ENCODE measurements at regions not wholly inside any gene's neighbourhood (a gene's known extent, or its start where the extent isn't known, plus 50 kb on each side); places are given as distances from the start of the nearest gene placed in this dataset.
"Not testable (repeated sequence)": the region's sequence is repeated elsewhere in the genome, so short reads cannot be mapped to it uniquely, and the experiment has no call there.

DNA sequence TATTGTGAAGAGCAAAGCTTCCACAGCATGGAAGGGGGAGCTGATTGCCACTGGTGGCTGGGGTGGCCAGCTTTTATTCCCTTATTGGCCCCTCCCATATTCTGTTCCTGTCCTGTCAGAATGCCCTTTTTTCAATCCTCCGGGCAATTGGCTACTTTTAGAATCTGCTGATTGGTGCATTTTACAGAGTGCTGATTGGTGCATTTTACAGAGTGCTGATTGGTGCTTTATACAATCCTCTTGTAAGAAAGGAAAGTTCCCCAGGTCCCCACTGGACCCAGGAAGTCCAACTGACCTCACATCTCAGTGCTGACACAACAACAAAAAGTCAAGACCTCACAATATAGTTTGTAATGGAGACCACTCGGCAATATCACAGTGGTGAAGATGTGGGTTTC, 195.0 kb downstream of the SPATA31A6 start:
- DNase-seq: no peak

GRCh38 chr9:42379602-42380001, 196.1 kb downstream of the SPATA31A6 start:
- DNase-seq: not testable (repeated sequence)

DNA sequence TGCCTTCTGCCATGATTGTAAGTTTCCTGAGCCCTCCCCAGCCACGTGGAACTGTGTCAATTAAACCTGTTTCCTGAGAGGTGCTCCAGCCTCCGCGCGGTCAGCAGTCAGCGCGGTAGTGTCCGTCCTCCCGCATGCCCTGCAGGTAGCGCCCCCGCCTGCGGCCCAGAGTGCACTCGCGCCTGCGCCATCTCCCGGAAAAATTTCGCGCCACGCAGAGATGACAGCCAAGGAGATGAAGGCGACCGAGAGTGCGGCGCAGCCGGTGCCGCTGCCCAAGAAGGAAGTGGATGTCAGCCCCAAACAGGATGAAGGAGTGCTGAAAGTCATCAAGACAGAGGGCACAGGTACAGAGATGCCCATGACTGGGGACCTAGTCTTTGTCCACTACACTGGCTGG, 201.1 kb downstream of the SPATA31A6 start:
- DNase-seq: not testable (repeated sequence)

- DNase-seq: not testable (repeated sequence)
Measured at GRCh38 chr9:42385574-42386120, 202.2 kb downstream of the SPATA31A6 start.

DNA sequence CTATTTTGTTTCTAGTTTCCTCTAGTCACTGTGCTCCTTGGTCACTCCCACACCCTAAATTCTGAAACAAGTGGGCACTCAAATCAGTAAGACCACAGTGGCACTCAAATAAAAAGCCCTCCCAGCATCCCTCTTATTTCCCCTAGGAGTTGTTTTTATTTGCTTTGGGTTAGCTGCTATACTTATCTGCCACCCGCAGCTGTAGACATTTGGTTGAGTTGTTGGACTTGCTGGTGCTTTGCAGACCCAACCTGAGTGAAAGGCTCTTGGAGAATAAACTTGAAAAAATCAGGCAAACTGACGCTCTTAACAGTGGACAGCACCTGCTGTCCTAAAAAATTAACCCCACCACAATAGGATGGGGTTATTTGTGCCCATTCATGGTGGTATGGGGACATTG, 203.0 kb downstream of the SPATA31A6 start:
- no peak for DNase-seq

- no peak for DNase-seq
Measured at GRCh38 chr9:42388146-42388690, 204.8 kb downstream of the SPATA31A6 start.

DNA sequence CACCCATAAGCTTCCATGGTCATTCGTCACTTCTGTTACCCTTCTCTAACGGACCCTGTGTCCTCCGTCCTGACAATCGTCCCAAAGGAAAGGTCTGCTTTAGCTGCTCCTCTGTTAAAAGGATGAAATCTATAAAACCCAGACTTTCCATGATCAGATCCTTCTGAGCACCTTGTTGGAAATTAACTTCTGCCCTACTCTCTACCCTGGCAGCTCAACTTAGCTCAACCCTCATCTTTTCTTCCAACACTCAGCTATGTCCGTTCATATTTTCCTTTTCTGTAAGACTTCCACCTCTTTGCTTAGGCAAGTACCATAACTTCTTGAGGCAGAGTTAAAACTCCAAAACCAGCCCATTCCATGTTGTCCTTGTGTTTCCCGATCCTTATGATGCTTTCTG, 205.4 kb downstream of the SPATA31A6 start:
- no peak for DNase-seq

DNA sequence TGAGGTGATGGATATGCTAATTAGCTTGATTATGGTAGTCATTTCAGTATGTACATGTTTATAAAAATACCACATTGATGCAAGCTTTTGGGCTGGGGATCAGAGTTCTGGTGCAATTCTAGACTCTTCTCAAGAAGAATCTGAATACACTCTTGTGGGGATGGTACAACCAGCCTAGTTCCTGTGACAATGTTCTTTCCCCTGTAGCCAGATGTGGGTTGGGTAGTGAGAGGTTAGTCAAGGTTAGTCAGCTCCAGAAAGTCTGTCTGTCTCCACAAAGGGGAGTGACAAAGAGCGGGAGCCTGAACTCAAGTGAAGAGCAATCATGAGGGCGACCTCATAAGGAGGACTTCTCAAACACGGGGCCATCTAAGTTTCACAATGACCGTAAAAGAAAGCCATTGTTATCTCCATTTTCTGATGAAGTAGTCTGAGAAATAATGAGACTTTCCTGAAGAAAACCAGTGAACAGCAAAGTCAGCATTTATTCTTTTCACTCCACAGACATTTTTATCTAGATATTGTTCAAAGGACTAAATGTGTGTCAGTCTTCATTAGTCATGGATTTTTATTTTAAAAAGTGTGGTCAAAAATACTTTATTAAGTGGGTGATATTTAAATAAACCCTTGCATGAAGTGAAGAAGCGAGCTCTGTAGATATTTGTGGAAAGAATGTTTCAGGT, 209.5 kb downstream of the SPATA31A6 start:
- DNase-seq: not testable (repeated sequence)

DNA sequence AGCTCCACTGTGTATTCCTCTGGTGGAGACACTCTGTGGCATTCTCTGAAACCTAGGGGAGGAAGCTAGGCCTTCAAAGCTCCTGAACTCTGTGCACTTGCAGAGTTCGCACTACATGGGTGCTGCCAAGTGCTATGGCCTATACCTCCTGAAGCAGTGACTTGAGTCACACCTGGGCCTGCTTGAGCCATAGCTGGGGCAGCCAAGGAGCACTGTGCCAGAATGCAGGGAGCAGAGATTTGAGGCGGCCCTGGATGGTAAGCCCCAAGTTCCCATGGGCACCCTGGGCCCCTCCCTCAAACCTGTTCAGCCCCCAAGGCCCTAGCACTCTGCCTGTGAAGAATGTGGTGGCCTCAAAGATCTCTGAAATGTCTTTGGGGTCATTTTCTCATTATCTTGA, 212.9 kb downstream of the SPATA31A6 start:
- no peak for DNase-seq

DNA sequence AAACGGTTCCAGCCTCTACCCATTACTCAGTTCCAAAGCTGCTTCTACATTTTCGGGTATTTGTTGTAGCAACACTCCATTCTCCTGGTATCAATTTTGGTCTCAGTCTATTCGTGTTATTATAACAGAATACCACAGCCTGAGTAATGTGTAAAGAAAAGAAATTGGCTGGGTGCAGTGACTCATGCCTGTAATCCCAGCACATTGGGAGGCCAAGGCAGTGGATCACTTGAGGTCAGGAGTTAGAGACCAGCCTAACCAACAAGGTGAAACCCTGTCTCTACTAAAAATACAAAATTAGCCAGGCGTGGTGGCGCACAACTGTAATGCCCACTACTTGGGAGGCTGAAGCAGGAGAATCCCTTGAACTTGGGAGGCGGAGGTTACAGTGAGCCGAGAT, 213.9 kb downstream of the SPATA31A6 start:
- DNase-seq: not testable (repeated sequence)

DNA sequence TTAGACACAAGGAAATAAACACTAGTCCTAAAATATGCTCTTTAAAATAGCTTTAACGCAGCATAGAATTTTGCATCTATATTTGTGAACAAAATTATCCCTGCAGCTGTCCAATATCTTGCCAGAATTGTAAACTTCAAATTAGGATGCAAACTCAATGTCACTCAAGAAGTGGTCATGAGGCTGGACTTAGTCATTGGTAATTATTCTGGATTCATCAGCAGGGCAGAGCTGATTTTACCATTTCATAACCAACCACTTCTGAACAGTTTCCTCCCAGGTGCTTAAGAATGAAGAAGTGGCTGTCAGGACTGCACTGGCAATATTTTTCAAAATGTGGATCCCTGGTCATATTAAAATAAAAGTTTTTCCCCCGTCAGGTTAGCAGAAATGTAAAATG, 219.5 kb downstream of the SPATA31A6 start:
- DNase-seq: not testable (repeated sequence)

GRCh38 chr9:42409581-42409980, 226.1 kb downstream of the SPATA31A6 start:
- DNase-seq: not testable (repeated sequence)

- DNase-seq: not testable (repeated sequence)
Measured at GRCh38 chr9:42412354-42412753, 228.9 kb downstream of the SPATA31A6 start.

DNA sequence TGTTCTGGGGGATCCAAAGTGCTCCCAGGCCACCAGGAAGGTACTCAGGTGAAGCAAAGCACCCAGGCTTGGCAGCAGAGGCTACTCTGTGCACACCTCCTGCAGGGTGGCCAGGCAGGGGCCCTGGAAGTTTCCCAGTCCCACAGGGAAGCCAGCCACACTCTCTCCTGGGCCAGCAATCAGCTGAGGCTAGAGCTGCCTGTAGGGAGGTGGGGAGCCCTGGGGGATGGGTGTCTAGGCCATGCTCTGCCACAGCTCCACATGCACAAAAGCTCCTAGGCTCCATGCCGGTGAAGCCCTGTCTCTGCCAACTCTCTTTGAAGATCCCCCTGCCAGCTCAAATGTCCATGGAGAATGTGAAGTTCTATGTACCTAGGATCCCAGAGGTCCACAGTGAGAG, 231.4 kb downstream of the SPATA31A6 start:
- DNase-seq: not testable (repeated sequence)

DNA sequence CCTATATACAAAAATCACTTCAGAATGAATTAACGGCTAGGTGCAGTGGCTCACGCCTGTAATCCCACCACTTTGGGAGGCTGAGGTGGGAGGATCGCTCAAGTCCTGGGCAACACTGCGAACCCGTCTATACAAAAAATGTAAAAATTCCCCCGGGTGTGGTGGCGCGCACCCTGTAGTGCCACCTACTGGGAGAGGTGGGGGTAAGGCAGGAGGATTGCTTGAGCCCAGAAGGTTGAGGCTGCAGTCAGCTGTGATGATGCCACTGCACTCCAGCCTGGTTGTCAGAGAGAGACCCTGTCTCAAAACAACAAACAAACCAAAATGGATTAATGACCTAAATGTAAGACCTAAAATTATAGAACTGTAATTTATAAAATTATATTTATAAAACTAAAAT, 236.2 kb downstream of the SPATA31A6 start:
- not testable (repeated sequence) for DNase-seq

GRCh38 chr9:42420324-42420723, 236.9 kb downstream of the SPATA31A6 start:
- not testable (repeated sequence) for DNase-seq

GRCh38 chr9:42421630-42422029, 238.2 kb downstream of the SPATA31A6 start:
- DNase-seq: not testable (repeated sequence)

DNA sequence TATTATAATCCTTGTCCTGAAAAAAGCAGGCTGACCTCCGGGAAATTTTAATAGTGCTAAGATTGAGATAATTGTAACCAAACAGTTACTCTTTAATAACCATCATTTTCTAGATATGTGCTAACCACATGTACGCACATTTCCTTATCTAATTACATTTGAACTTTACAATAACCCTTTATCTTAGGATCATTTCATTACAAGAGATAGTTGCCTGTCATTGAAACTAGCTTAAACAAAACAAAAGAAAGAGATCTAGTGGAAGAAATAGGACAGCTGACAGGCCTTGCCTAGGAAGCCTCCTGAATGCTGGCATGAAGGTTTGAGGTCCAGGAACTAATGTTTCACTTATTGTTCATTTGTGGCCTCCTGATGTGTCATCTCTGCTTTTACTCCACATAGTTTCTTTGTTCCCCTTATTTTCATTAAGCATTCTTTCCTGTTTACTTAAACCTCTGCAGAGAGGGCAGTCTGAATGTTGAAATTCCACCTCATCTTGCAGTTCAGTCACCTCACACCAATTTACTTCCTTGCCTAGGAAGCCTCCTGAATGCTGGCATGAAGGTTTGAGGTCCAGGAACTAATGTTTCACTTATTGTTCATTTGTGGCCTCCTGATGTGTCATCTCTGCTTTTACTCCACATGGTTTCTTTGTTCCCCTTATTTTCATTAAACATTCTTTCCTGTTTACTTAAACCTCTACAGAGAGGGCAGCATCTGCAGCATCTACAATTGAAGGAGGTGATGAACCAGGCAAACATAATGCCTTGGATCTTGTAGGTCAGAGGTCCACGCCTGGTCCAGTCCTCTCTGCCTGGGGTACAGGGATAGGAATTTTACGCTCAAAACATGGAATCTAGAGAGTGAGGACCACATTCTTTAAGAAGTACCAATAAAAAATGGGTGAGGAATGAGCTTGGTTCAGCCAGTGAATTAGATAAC, 247.5 kb downstream of the SPATA31A6 start:
- not testable (repeated sequence) for DNase-seq

GRCh38 chr9:42431616-42432010, 248.2 kb downstream of the SPATA31A6 start:
- DNase-seq: not testable (repeated sequence)

DNA sequence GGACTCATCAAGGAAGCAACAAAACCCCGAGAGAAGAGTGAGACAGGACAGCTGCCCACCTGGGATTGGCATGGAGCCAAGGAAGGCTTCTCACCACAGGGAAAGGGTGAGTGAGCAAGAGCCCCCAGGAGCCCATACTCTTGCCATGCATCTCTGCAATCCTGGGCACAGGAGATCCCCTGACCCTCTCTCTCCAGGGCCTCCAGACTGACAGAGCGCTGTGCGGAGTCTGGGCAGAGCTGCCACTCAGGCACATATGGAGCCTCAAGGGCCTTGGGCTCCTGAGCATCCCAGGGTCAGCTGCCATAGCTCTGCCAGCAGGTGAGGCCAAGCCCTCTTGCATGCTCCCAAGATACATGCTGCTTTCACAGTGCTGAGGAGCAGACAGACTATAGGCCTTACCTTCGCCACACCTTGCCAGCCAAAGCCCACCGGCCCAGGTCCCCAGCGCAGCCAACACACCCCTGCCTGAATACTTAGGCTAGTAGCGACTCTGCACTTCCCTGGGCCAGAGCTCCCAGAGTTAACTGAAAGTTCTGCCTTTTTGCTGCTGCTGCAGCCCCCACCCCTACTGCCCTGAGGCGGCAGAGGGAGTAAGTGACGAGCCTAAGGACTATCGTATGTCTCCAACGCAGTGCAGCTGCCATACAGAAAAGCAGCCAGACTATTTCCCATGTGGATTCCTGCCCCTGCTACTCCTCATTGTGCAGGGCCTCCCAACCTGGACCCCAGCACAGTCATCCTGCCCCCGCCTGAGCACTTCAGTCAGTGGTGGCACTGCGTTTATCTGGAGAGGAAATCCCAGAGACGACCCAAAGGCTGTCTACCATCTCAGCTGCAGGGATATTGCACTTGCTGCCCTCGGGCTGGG, 251.6 kb downstream of the SPATA31A6 start:
- DNase-seq: not testable (repeated sequence)

GRCh38 chr9:42435715-42436342, 252.4 kb downstream of the SPATA31A6 start:
- not testable (repeated sequence) for DNase-seq
